ENCODE measurements at regions not wholly inside any gene's neighbourhood (a gene's known extent, or its start where the extent isn't known, plus 50 kb on each side); places are given as distances from the start of the nearest gene placed in this dataset.

DNA sequence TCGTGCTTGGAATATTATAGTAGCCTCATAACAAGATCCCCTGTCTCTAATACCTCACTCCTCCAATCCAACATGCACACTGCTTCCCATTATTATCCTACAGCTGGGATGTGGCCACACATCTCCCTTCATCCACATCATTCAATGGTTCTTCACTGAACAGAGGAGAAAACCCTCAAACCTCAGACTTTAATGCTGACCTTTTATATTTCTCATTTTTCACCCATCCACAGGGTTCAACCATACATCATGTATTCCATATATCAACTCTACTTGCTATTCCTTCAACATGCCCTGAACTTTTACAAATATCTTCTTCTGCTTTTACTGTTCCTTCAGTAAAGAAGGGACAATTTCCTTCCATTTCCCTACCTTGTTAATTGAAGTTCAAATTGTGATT is 396.8 kb downstream of the TLE4 start:
- H3K27me3 ChIP-seq (ENCODE audit: control insufficient read depth, insufficient read depth, low read length): peaks cover 16% of the 10 kb centered on the region
- no peak overlapping the region for H3K9ac ChIP-seq (ENCODE audit: low read depth, low read length)
- no peaks in the 10 kb centered on the region for H3K9me3 ChIP-seq (ENCODE audit: control insufficient read depth, insufficient read depth, low read length)
- H3K36me3 ChIP-seq (ENCODE audit: control insufficient read depth, insufficient read depth, low read length): no peaks in the 10 kb centered on the region
- no peaks in the 10 kb centered on the region for H3K4me1 ChIP-seq (ENCODE audit: control insufficient read depth, insufficient read depth, low read length)
- no peak overlapping the region for H3K4me3 ChIP-seq (ENCODE audit: low read depth, low read length)

GRCh38 chr9:79962836-79963235 is 391.1 kb downstream of the TLE4 start:
- Histone ChIP-seq H3K27me3 (ENCODE audit: control insufficient read depth, insufficient read depth, low read length) (peaks cover 18% of the 10 kb centered on the region), H3K9ac (ENCODE audit: low read depth, low read length) (no peak overlapping the region), H3K4me3 (ENCODE audit: low read depth, low read length) (no peak overlapping the region), H3K4me1 (ENCODE audit: control insufficient read depth, insufficient read depth, low read length) (peaks cover 9% of the 10 kb centered on the region), H3K9me3 (ENCODE audit: control insufficient read depth, insufficient read depth, low read length) (no peaks in the 10 kb centered on the region), H3K36me3 (ENCODE audit: control insufficient read depth, insufficient read depth, low read length) (no peaks in the 10 kb centered on the region)

- Histone ChIP-seq H3K4me1 (ENCODE audit: control insufficient read depth, insufficient read depth, low read length) (peaks cover 9% of the 10 kb centered on the region), H3K4me3 (ENCODE audit: low read depth, low read length) (no peak overlapping the region), H3K9me3 (ENCODE audit: control insufficient read depth, insufficient read depth, low read length) (no peaks in the 10 kb centered on the region), H3K9ac (ENCODE audit: low read depth, low read length) (no peak overlapping the region), H3K27me3 (ENCODE audit: control insufficient read depth, insufficient read depth, low read length) (peaks cover 18% of the 10 kb centered on the region), H3K36me3 (ENCODE audit: control insufficient read depth, insufficient read depth, low read length) (no peaks in the 10 kb centered on the region)
Observed at GRCh38 chr9:79962150-79962549, 390.4 kb downstream of the TLE4 start.

DNA sequence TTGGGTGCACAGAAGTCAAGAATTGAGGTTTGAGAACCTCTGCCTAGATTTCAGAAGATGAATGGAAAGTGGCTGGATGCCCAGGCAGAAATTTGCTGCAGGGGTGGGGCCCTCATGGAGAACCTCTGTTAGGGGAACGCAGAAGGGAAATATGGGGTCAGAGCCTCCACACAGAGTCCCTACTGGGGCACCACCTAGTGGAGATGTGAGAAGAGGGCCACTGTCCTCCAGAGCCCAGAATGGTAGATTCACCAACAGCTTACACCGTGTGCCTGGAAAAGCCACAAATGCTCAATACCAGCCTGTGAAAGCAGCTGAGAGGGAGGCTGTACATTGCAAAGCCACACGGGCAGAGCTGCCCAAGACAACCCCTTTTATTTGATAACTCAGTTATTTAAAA is 383.5 kb downstream of the TLE4 start:
- H3K36me3 ChIP-seq (ENCODE audit: control insufficient read depth, insufficient read depth, low read length): no peaks in the 10 kb centered on the region

DNA sequence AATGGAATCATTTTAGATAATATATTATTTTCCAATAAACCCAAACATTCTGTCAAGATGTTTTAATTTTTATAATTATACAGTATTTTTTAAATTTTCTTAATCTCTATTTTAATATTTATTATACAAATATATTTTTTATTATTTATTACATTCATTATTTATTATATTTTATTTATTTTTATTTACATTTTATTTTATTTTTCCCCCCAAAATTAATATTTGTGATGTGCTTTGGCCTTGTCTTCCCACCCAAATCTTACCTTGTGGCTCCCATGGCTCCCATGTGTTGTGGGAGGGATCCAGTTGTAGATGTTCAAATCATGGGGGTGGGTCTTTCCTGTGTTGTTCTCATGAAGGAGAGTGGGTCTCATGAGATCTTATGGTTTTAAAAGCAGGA is 382.1 kb downstream of the TLE4 start:
- Histone ChIP-seq H3K9me3 (ENCODE audit: control insufficient read depth, insufficient read depth, low read length) (no peaks in the 10 kb centered on the region), H3K4me1 (ENCODE audit: control insufficient read depth, insufficient read depth, low read length) (no peaks in the 10 kb centered on the region), H3K9ac (ENCODE audit: low read depth, low read length) (no peak overlapping the region), H3K36me3 (ENCODE audit: control insufficient read depth, insufficient read depth, low read length) (no peaks in the 10 kb centered on the region), H3K27me3 (ENCODE audit: control insufficient read depth, insufficient read depth, low read length) (no peaks in the 10 kb centered on the region), H3K4me3 (ENCODE audit: low read depth, low read length) (no peak overlapping the region)

More for the DNA sequence above, 383.5 kb downstream of the TLE4 start:
- Histone ChIP-seq H3K27me3 (ENCODE audit: control insufficient read depth, insufficient read depth, low read length) (no peaks in the 10 kb centered on the region), H3K9ac (ENCODE audit: low read depth, low read length) (no peak overlapping the region), H3K4me3 (ENCODE audit: low read depth, low read length) (no peak overlapping the region), H3K4me1 (ENCODE audit: control insufficient read depth, insufficient read depth, low read length) (no peaks in the 10 kb centered on the region), H3K9me3 (ENCODE audit: control insufficient read depth, insufficient read depth, low read length) (no peaks in the 10 kb centered on the region)

GRCh38 chr9:79952401-79952800 is 380.6 kb downstream of the TLE4 start:
- Histone ChIP-seq H3K4me1 (ENCODE audit: control insufficient read depth, insufficient read depth, low read length) (no peaks in the 10 kb centered on the region), H3K27me3 (ENCODE audit: control insufficient read depth, insufficient read depth, low read length) (no peaks in the 10 kb centered on the region), H3K9ac (ENCODE audit: low read depth, low read length) (no peak overlapping the region), H3K9me3 (ENCODE audit: control insufficient read depth, insufficient read depth, low read length) (no peaks in the 10 kb centered on the region), H3K4me3 (ENCODE audit: low read depth, low read length) (no peak overlapping the region), H3K36me3 (ENCODE audit: control insufficient read depth, insufficient read depth, low read length) (no peaks in the 10 kb centered on the region)

DNA sequence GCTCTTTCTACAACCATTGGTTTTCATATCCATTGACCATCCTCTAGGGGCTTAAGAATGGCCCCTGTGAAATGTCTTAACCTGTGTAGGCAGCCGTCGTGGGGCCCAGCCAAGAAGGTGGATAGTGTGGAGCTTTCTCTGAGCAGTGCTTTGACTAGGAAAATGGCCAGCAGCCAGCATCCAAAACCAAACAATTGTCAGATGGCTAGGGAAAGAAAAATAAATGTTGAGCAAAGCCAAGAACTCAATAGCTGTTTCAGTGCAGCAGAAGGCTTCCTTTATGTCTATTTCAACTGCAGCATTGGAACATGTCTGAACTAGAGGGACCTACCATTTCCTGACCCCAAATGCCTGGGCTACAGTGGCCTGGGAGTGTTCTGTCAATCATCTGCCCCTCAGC is 374.9 kb downstream of the TLE4 start:
- no peak overlapping the region for H3K4me3 ChIP-seq (ENCODE audit: low read depth, low read length)
- no peak overlapping the region for H3K9ac ChIP-seq (ENCODE audit: low read depth, low read length)
- no peaks in the 10 kb centered on the region for H3K4me1 ChIP-seq (ENCODE audit: control insufficient read depth, insufficient read depth, low read length)
- no peaks in the 10 kb centered on the region for H3K36me3 ChIP-seq (ENCODE audit: control insufficient read depth, insufficient read depth, low read length)
- no peaks in the 10 kb centered on the region for H3K27me3 ChIP-seq (ENCODE audit: control insufficient read depth, insufficient read depth, low read length)
- H3K9me3 ChIP-seq (ENCODE audit: control insufficient read depth, insufficient read depth, low read length): no peaks in the 10 kb centered on the region

DNA sequence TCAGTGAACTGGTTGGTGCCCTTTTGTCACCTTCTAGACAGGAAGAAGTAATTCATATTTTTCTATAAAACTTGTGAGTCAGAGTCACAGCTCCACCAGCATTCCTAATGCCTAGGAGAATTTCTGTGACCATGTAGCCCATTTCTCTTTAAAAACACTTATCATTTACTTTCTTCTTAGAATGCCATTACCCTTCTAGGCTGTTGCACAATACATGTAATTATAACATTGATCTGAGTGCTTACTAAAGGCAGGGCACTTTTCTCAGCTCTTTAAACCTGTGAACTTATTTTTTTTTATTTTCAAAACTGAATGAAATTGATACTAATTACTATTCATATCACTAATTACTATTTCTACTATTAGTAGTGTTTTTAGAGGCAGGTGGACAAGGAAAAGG is 373.7 kb downstream of the TLE4 start:
- Histone ChIP-seq H3K9ac (ENCODE audit: low read depth, low read length) (no peak overlapping the region), H3K4me3 (ENCODE audit: low read depth, low read length) (no peak overlapping the region), H3K27me3 (ENCODE audit: control insufficient read depth, insufficient read depth, low read length) (no peaks in the 10 kb centered on the region), H3K36me3 (ENCODE audit: control insufficient read depth, insufficient read depth, low read length) (no peaks in the 10 kb centered on the region), H3K9me3 (ENCODE audit: control insufficient read depth, insufficient read depth, low read length) (no peaks in the 10 kb centered on the region), H3K4me1 (ENCODE audit: control insufficient read depth, insufficient read depth, low read length) (no peaks in the 10 kb centered on the region)

GRCh38 chr9:79945016-79945415 is 373.3 kb downstream of the TLE4 start:
- H3K27me3 ChIP-seq (ENCODE audit: control insufficient read depth, insufficient read depth, low read length): no peaks in the 10 kb centered on the region
- no peaks in the 10 kb centered on the region for H3K36me3 ChIP-seq (ENCODE audit: control insufficient read depth, insufficient read depth, low read length)
- no peak overlapping the region for H3K9ac ChIP-seq (ENCODE audit: low read depth, low read length)
- no peaks in the 10 kb centered on the region for H3K9me3 ChIP-seq (ENCODE audit: control insufficient read depth, insufficient read depth, low read length)
- H3K4me1 ChIP-seq (ENCODE audit: control insufficient read depth, insufficient read depth, low read length): no peaks in the 10 kb centered on the region
- no peak overlapping the region for H3K4me3 ChIP-seq (ENCODE audit: low read depth, low read length)

DNA sequence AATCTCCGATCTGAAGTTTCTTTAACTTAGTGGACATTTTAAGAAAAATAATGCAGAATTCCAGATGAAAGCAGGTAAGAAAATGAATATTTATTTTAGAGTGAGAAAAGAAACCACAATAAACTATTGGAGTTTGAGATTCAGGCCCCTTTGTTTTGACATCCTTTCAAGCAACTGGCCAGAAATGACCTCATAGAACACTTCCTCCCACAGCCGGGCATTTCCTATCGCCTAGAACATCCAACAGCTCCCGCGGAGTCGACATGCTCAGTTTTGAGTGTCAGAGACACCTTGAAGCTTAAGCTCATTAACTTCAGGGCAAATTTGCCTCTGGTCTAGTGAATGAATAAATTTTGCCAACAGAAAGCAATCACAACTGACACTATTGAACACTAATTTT is 369.2 kb downstream of the TLE4 start:
- H3K9me3 ChIP-seq (ENCODE audit: control insufficient read depth, insufficient read depth, low read length): no peaks in the 10 kb centered on the region
- H3K36me3 ChIP-seq (ENCODE audit: control insufficient read depth, insufficient read depth, low read length): no peaks in the 10 kb centered on the region
- no peaks in the 10 kb centered on the region for H3K27me3 ChIP-seq (ENCODE audit: control insufficient read depth, insufficient read depth, low read length)
- H3K4me1 ChIP-seq (ENCODE audit: control insufficient read depth, insufficient read depth, low read length): peaks cover 4% of the 10 kb centered on the region
- H3K9ac ChIP-seq (ENCODE audit: low read depth, low read length): no peak overlapping the region
- H3K4me3 ChIP-seq (ENCODE audit: low read depth, low read length): no peak overlapping the region

- H3K36me3 ChIP-seq (ENCODE audit: control insufficient read depth, insufficient read depth, low read length): no peaks in the 10 kb centered on the region
- H3K9me3 ChIP-seq (ENCODE audit: control insufficient read depth, insufficient read depth, low read length): no peaks in the 10 kb centered on the region
- no peaks in the 10 kb centered on the region for H3K27me3 ChIP-seq (ENCODE audit: control insufficient read depth, insufficient read depth, low read length)
- H3K4me1 ChIP-seq (ENCODE audit: control insufficient read depth, insufficient read depth, low read length): peaks cover 4% of the 10 kb centered on the region
- no peak overlapping the region for H3K4me3 ChIP-seq (ENCODE audit: low read depth, low read length)
- H3K9ac ChIP-seq (ENCODE audit: low read depth, low read length): no peak overlapping the region
Observed at GRCh38 chr9:79939819-79940218, 368.1 kb downstream of the TLE4 start.

GRCh38 chr9:79936336-79936735 is 364.6 kb downstream of the TLE4 start:
- H3K9me3 ChIP-seq (ENCODE audit: control insufficient read depth, insufficient read depth, low read length): no peaks in the 10 kb centered on the region
- no peak overlapping the region for H3K4me3 ChIP-seq (ENCODE audit: low read depth, low read length)
- no peak overlapping the region for H3K9ac ChIP-seq (ENCODE audit: low read depth, low read length)
- H3K36me3 ChIP-seq (ENCODE audit: control insufficient read depth, insufficient read depth, low read length): no peaks in the 10 kb centered on the region
- H3K4me1 ChIP-seq (ENCODE audit: control insufficient read depth, insufficient read depth, low read length): peaks cover 4% of the 10 kb centered on the region
- no peaks in the 10 kb centered on the region for H3K27me3 ChIP-seq (ENCODE audit: control insufficient read depth, insufficient read depth, low read length)

GRCh38 chr9:79929285-79929684 is 357.5 kb downstream of the TLE4 start:
- Histone ChIP-seq H3K9me3 (ENCODE audit: control insufficient read depth, insufficient read depth, low read length) (no peaks in the 10 kb centered on the region), H3K36me3 (ENCODE audit: control insufficient read depth, insufficient read depth, low read length) (no peaks in the 10 kb centered on the region), H3K27me3 (ENCODE audit: control insufficient read depth, insufficient read depth, low read length) (no peaks in the 10 kb centered on the region), H3K9ac (ENCODE audit: low read depth, low read length) (no peak overlapping the region), H3K4me3 (ENCODE audit: low read depth, low read length) (no peak overlapping the region), H3K4me1 (ENCODE audit: control insufficient read depth, insufficient read depth, low read length) (no peaks in the 10 kb centered on the region)

Data from iPS-15b (cell line).